ENCODE measurements at regions not wholly inside any gene's neighbourhood (a gene's known extent, or its start where the extent isn't known, plus 50 kb on each side); places are given as distances from the start of the nearest gene placed in this dataset.

DNA sequence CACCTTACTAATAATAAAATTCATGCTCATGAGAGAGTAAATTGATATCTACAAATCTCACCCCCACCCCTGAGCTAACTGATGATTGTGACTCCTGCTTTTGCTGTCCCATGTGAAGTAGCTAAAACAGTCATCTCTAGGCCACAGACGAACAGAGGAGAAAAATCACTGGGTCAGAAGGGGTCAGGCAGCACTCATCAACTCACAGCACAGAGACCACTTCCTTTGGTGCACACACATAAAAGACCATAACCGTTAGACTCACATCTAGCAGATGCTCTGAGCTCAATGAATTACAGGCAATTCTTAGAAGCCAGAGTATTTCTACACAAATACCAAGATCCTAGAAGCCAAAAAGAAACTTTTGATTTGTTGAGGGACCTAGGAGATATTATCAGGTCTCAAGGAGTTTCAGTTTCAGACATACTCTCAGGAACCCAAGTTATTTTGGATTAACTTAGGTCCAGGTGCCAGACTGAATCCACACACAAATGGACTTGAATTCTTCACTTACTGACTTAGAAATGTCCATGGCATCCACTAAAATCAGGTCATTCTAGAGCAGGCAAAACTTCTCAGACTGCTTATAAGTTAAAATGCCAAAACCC, 65.0 kb upstream of the TES start:
- in situ Hi-C loops (cut with MboI; ENCODE audit: low sequenced_read_pairs), result no loop called here

GRCh38 chr7:116148108-116148507, 62.2 kb upstream of the TES start:
- in situ Hi-C loops (cut with MboI; ENCODE audit: low sequenced_read_pairs), result no loop called here

GRCh38 chr7:116148626-116149025, 61.7 kb upstream of the TES start:
- in situ Hi-C loops (cut with MboI; ENCODE audit: low sequenced_read_pairs), result no loop called here

DNA sequence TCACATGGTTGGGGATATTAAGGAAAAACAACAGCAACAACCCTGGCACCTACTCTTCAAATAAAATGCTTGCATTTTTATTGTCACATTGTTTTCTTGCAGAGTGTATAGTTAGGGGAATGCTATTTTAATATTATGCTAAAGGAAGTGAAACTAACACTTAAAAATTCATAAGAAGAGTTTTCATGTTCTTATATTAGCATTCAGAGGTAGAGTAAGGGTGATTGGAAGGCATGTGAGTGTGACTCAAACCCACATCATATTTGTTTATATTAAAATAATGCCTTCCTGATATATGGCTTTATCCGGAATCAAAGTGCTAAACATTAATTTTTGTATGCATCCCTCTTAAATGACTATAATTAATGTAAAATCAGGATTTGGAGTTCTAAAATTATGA, 59.8 kb upstream of the TES start:
- in situ Hi-C loops (cut with MboI; ENCODE audit: low sequenced_read_pairs), result loop anchor here (25.0 kb wide), 2 partner anchors 437 to 662 kb away; no protein-coding TSS in a partner anchor

GRCh38 chr7:116152276-116152675, 58.1 kb upstream of the TES start:
- in situ Hi-C loops (cut with MboI; ENCODE audit: low sequenced_read_pairs), result loop anchor here (25.0 kb wide), 2 partner anchors 435 to 660 kb away; no protein-coding TSS in a partner anchor

GRCh38 chr7:116153050-116153449, 57.3 kb upstream of the TES start:
- in situ Hi-C loops (cut with MboI; ENCODE audit: low sequenced_read_pairs), result loop anchor here (25.0 kb wide), 2 partner anchors 434 to 659 kb away; no protein-coding TSS in a partner anchor

DNA sequence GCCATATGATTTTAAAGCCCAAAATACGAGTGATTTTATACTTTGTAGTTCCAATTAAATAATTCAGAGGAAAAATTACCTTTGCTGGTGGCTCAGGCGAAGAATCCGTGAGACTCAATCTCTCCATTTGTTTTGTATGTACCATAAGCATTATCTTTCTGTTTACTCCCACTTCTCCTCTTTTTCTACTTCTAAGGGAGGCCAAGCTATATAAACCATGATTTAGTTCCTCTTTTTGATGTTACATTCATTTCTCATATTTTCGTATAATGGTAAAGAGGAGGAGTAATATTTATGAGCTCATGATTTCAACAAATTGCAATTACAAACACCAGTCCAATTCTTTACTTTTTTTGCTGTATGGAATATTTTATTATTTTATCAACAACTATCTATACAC, 50.6 kb upstream of the TES start:
- in situ Hi-C loops (cut with MboI; ENCODE audit: low sequenced_read_pairs), result loop anchor here (25.0 kb wide), 2 partner anchors 428 to 653 kb away; no protein-coding TSS in a partner anchor

All from HL-60/S4 treated with retinoic acid at 250 ng/mL for 4 days and 3 days (cell line).